A673 (cell line): ENCODE measurements at regions not wholly inside any gene's neighbourhood (a gene's known extent, or its start where the extent isn't known, plus 50 kb on each side); places are given as distances from the start of the nearest gene placed in this dataset.

ENCODE experiments used
- BruUV-seq: library from RNA; stranded (reverse); fragments of 400-500 nt; replicated peaks from 2 replicates; lab custom pipeline; 2021; lab: Mats Ljungman, UMichigan
- CTCF ChIA-PET: fragments of 300-600 bp; sonication (Branson Sonifier 250); formaldehyde crosslinking; loops from one replicate; lab custom pipeline; 2022; ENCODE audit warnings: antibody characterized with exemption; lab: Charles Lee
- POLR2A ChIA-PET: fragments of 300-600 bp; sonication (Branson Sonifier 250); formaldehyde crosslinking; loops from one replicate; lab custom pipeline; 2022; ENCODE audit warnings: antibody characterized with exemption; ENCODE audit not compliant: low non-redundant PET; lab: Charles Lee
- DNase-seq: peaks from one replicate; pipeline ENCODE4 v3.0.0-alpha.2; 2015; ENCODE audit warnings: low spot score
- H3K27ac ChIP-seq: fragments of 200-600 bp; sonication (generic); 2 replicates; pipeline ENCODE4 v1.5.1; 2016; ENCODE audit warnings: mixed run types, low read depth, mild to moderate bottlenecking, mixed read lengths, antibody characterized with exemption, low read length; ENCODE audit not compliant: poor library complexity, severe bottlenecking
- H3K27me3 ChIP-seq: fragments of 200-600 bp; sonication (generic); replicated peaks from 2 replicates; pipeline ENCODE4 v1.6.1; 2017; ENCODE audit warnings: mixed run types, low read depth, mild to moderate bottlenecking, mixed read lengths, antibody characterized with exemption, low read length; ENCODE audit not compliant: insufficient read depth, poor library complexity
- H3K36me3 ChIP-seq: fragments of 200-600 bp; sonication (generic); 2 replicates; pipeline ENCODE4 v1.6.1; 2016; ENCODE audit warnings: mixed run types, mild to moderate bottlenecking, mixed read lengths, antibody characterized with exemption, low read length; ENCODE audit not compliant: insufficient read depth, poor library complexity, severe bottlenecking
- H3K4me1 ChIP-seq: fragments of 200-600 bp; sonication (generic); 2 replicates; pipeline ENCODE4 v1.6.1; 2017; ENCODE audit warnings: mixed run types, mild to moderate bottlenecking, mixed read lengths, antibody characterized with exemption, low read length; ENCODE audit not compliant: insufficient read depth, poor library complexity, severe bottlenecking
- H3K4me3 ChIP-seq: fragments of 200-600 bp; sonication (generic); 2 replicates; pipeline ENCODE4 v1.5.1; 2016; ENCODE audit warnings: low read depth, mixed run types, mild to moderate bottlenecking, mixed read lengths, low read length; ENCODE audit not compliant: poor library complexity, severe bottlenecking
- H3K9me3 ChIP-seq: fragments of 200-600 bp; sonication (generic); 2 replicates; pipeline ENCODE4 v1.6.1; 2016; ENCODE audit warnings: mixed run types, low read depth, mild to moderate bottlenecking, mixed read lengths, antibody characterized with exemption, low read length; ENCODE audit not compliant: poor library complexity, severe bottlenecking
- CTCF ChIP-seq: fragments of 300-800, 200-600 bp; sonication (generic); conservative IDR thresholded peaks from 2 replicates; pipeline ENCODE4 v1.5.1; 2017; ENCODE audit warnings: low read depth, mild to moderate bottlenecking, antibody characterized with exemption, low read length, moderate library complexity, mixed read lengths
- EZH2 ChIP-seq: fragments of 200-600 bp; sonication (generic); IDR thresholded peaks from 2 replicates; pipeline ENCODE4 v1.6.1; 2017; ENCODE audit warnings: borderline replicate concordance, low read depth, mild to moderate bottlenecking, mixed read lengths, antibody characterized with exemption, low read length; ENCODE audit not compliant: poor library complexity, severe bottlenecking
- intact Hi-C: fragments of 100-400 bp; cut with micrococcal nuclease; formaldehyde crosslinking; loops from one replicate; pipeline ENCODE4 v1.10.0; 2022; ENCODE audit not compliant: unreplicated experiment

GRCh38 chr16:75996491-75996890 is 270.2 kb upstream of the CPHXL start:
- intact Hi-C loops, result no loop called here
- no TSS peak for BruUV-seq
- DNase-seq, result no peak
- Histone ChIP-seq H3K36me3 (no peaks in the 10 kb centered on the region), H3K9me3 (no peaks in the 10 kb centered on the region), H3K27ac (no peak overlapping the region), H3K27me3 (peaks cover 16% of the 10 kb centered on the region), H3K4me1 (no peaks in the 10 kb centered on the region), H3K4me3 (no peak overlapping the region)
- CTCF ChIA-PET, result no interaction called here
- no peak for TF ChIP-seq CTCF
- no peak for TF ChIP-seq EZH2
- POLR2A ChIA-PET, result no interaction called here

- no peak overlapping the region for H3K4me3 ChIP-seq
- ChIA-PET POLR2A (no interaction called here), CTCF (no interaction called here)
- no peaks in the 10 kb centered on the region for H3K4me1 ChIP-seq
- TF ChIP-seq CTCF (no peak), EZH2 (no peak)
- peaks cover 16% of the 10 kb centered on the region for H3K27me3 ChIP-seq
- H3K36me3 ChIP-seq, result no peaks in the 10 kb centered on the region
- DNase-seq, result no peak
- no peaks in the 10 kb centered on the region for H3K9me3 ChIP-seq
- no peak overlapping the region for H3K27ac ChIP-seq
- no TSS peak for BruUV-seq
- intact Hi-C loops, result no loop called here
Observed at GRCh38 chr16:75997606-75998005, 271.3 kb upstream of the CPHXL start.

GRCh38 chr16:76007645-76008044 is 269.6 kb upstream of the CNTNAP4 start:
- no peak for DNase-seq
- peaks cover 12% of the 10 kb centered on the region for H3K27me3 ChIP-seq
- H3K9me3 ChIP-seq, result no peaks in the 10 kb centered on the region
- POLR2A ChIA-PET, result no interaction called here
- no peaks in the 10 kb centered on the region for H3K36me3 ChIP-seq
- H3K27ac ChIP-seq, result no peak overlapping the region
- intact Hi-C loops, result no loop called here
- no peak overlapping the region for H3K4me3 ChIP-seq
- no peak for TF ChIP-seq CTCF
- TF ChIP-seq EZH2, result no peak
- H3K4me1 ChIP-seq, result no peaks in the 10 kb centered on the region
- BruUV-seq, result no TSS peak
- CTCF ChIA-PET, result no interaction called here
